ENCODE measurements at regions not wholly inside any gene's neighbourhood (a gene's known extent, or its start where the extent isn't known, plus 50 kb on each side); places are given as distances from the start of the nearest gene placed in this dataset.

- TF ChIP-seq, protein P1, sequence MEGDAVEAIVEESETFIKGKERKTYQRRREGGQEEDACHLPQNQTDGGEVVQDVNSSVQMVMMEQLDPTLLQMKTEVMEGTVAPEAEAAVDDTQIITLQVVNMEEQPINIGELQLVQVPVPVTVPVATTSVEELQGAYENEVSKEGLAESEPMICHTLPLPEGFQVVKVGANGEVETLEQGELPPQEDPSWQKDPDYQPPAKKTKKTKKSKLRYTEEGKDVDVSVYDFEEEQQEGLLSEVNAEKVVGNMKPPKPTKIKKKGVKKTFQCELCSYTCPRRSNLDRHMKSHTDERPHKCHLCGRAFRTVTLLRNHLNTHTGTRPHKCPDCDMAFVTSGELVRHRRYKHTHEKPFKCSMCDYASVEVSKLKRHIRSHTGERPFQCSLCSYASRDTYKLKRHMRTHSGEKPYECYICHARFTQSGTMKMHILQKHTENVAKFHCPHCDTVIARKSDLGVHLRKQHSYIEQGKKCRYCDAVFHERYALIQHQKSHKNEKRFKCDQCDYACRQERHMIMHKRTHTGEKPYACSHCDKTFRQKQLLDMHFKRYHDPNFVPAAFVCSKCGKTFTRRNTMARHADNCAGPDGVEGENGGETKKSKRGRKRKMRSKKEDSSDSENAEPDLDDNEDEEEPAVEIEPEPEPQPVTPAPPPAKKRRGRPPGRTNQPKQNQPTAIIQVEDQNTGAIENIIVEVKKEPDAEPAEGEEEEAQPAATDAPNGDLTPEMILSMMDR (IDR thresholded peaks at IDR 0.05) = no peak
- no peak for TF ChIP-seq TAF1 (IDR thresholded peaks at IDR 0.05; ENCODE audit: borderline replicate concordance, low read depth, low read length)
- no peak for TF ChIP-seq EZH2phosphoT487 (IDR thresholded peaks at IDR 0.05; ENCODE audit: borderline replicate concordance, low read depth)
- no peak for TF ChIP-seq POLR2AphosphoS5 (IDR thresholded peaks at IDR 0.05; ENCODE audit: low read depth, low read length)
- no peak for TF ChIP-seq FOXM1 (IDR thresholded peaks at IDR 0.05; ENCODE audit: low read depth)
- TF ChIP-seq CHD2 (IDR thresholded peaks at IDR 0.05; ENCODE audit: low read length, partially characterized antibody) = no peak
- TF ChIP-seq, protein P2, sequence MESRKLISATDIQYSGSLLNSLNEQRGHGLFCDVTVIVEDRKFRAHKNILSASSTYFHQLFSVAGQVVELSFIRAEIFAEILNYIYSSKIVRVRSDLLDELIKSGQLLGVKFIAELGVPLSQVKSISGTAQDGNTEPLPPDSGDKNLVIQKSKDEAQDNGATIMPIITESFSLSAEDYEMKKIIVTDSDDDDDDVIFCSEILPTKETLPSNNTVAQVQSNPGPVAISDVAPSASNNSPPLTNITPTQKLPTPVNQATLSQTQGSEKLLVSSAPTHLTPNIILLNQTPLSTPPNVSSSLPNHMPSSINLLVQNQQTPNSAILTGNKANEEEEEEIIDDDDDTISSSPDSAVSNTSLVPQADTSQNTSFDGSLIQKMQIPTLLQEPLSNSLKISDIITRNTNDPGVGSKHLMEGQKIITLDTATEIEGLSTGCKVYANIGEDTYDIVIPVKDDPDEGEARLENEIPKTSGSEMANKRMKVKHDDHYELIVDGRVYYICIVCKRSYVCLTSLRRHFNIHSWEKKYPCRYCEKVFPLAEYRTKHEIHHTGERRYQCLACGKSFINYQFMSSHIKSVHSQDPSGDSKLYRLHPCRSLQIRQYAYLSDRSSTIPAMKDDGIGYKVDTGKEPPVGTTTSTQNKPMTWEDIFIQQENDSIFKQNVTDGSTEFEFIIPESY (IDR thresholded peaks at IDR 0.05; ENCODE audit: borderline replicate concordance, low read depth) = no peak
- no peak for TF ChIP-seq MEF2A (IDR thresholded peaks at IDR 0.05; ENCODE audit: borderline replicate concordance, low read depth)
- no peak for TF ChIP-seq ELF1 (IDR thresholded peaks at IDR 0.05)
- TF ChIP-seq EP300 (IDR thresholded peaks at IDR 0.05; ENCODE audit: borderline replicate concordance in 1 of 2, low read depth in 1 of 2, low read length in 1 of 2) = no peak
- no peak for TF ChIP-seq YY1 (IDR thresholded peaks at IDR 0.05; ENCODE audit: low read depth)
- TF ChIP-seq, protein P3, sequence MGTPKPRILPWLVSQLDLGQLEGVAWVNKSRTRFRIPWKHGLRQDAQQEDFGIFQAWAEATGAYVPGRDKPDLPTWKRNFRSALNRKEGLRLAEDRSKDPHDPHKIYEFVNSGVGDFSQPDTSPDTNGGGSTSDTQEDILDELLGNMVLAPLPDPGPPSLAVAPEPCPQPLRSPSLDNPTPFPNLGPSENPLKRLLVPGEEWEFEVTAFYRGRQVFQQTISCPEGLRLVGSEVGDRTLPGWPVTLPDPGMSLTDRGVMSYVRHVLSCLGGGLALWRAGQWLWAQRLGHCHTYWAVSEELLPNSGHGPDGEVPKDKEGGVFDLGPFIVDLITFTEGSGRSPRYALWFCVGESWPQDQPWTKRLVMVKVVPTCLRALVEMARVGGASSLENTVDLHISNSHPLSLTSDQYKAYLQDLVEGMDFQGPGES (IDR thresholded peaks at IDR 0.05; ENCODE audit: low read depth, low read length) = no peak
- no peak for TF ChIP-seq MAX (IDR thresholded peaks at IDR 0.05; ENCODE audit: low read depth)
- TF ChIP-seq SMC3 (IDR thresholded peaks at IDR 0.05; ENCODE audit: low read depth, low read length) = no peak
Measured at GRCh38 chr15:101549647-101550046, 60.1 kb upstream of the PCSK6 start.

Measured in SK-N-SH (cell line).